ENCODE measurements at regions not wholly inside any gene's neighbourhood (a gene's known extent, or its start where the extent isn't known, plus 50 kb on each side); places are given as distances from the start of the nearest gene placed in this dataset.

DNA sequence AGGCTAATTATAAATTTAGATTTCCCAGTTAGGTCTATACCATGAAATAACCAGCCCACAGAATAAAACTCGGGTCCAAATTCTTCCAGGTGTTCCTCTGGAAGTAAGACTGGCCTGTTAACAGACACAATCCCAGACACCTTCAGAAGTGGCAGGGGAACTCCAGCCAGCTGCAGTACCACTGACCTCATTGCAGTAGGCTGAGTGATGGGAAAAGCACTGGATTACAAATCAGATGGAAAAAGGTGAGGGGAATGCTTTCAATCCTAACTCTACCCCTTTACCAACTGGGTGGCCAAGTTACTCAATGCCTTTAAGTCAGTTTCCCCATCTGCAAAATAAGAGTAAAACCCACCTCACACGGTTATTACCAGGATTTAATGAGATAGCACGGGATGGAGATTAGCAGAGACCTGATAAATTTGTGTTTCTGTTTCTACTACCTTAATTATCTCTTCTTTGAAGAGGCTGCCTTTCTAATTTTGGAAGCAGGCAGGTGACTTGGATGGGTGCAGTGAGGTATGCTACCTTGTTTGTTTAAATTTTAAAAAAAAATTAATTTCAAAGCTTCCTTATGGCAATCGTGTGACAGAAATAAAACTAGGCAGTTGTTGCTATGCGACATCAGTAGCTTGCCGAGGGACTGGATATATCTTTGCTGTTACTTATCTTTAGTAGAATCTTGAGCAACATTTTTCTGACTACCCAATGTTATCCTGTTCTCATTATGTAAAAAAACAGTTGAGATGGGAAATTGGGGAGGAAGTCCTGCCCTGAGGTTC lies 167.3 kb upstream of the GRIN2B start:
- no peak for DNase-seq

DNA sequence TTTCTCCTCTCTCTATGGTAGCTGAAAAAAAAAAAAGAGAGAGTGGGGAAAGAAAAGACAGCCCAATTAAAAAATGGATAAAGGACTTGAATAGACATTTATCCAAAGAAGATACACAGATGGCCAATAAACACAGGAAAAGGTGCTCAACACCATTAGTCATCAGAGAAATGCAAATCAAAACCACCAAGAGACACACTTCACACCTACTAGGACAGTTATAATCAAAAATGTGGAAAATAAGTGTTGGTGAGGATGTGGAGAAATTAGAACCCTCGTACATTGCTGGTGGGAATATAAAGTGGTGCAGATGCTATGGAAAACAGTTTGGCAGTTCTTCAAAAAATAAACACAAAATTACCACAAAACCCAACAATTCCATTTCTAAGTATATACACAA lies 172.4 kb upstream of the GRIN2B start:
- DNase-seq: no peak

DNA sequence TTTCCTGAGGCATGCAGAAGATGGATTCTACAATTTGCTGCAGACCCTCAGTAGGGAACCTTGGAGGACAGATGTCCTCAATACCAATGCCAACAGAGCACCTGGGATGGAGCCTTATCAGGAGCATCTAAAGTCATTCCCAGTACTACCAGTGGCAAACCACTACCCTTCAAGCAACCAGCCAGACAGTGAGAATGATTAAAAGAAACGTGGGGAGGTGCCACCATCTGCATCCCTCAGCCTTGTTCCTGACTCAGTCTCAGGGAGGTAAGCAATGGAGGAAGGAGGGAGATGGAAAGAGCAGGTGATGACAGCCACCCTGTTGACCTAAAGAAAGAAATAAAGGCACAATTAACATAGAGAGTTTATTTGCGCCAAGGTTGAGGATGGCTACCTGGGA lies 175.2 kb upstream of the GRIN2B start:
- no peak for DNase-seq

DNA sequence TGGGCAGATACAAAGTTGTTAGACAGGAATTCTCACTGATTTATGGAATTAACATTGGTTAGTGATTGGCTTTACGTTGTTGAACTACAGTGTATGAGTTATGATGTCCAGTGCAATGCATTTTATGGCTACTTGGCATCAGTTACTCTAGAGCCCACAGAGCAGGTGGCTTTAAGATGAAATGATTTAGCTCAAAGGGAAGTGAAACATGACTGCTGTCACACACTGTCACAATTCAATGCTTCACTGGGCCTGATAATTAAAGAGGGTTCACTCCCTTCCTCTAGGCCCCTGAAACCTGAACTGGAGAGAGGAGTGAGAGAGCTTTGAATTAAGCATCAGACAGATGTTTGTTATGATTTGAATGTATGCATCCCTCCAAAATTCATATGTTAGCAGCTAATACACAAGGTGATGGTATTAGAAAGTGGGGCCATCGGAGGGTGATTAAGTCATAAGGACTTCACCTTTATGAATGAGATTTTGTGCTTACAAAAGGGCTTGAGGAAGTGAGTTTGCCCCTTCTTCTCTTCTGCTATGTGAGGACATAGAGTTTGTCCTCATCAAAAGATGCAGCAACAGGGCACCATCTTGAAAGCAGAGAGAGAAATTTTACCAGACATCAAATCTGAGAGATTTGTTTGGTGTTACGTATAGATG lies 175.8 kb upstream of the GRIN2B start:
- DNase-seq: no peak

DNA sequence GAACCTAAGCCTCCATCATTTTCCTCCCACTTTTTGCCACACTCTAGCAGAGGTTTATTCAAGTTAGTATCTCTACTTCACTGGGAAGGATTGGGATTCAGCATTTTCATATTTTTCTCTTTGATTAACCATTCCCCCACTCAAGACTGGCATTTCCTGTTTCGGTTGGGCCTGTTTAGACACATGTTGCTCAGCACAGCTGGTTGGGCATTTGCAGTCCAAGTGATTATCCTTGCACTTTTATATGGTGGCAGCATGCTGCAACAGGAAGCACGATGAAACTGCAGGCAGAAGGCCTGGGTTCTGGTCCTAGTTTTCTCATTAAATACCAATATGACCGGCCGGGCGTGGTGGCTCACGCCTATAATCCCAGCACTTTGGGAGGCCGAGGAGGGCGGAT lies 182.9 kb upstream of the GRIN2B start:
- no peak for DNase-seq

DNA sequence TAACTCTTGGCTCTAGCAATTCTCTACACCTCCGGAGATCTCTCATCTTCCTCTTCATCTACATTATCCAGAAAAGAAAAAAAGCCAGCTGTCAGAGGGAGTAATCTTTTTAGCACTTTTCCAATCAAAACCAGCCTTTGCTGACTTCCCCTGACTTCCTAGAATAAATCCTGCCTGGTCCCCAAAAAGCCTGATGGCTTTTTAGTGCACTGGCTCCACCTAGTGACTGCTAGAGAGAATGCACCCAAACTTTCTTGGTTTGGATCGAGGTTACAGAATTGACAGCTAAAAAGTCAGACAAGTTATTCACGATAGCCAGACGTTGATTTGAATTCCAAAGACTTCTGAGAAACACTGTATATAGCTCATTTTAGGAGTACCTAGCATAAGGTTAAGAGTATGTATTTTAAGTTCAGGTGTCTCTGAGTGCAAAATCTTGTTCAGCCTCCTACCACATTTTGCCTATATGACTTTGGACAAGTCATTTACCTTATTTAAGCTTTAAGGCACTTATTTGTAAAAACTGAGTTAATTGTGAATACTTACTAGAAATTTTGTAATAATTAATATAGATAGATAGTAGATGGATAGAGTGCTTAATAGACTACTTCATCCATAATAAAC lies 185.7 kb upstream of the GRIN2B start:
- peak; percentile 45 to 72 (median 60) for DNase-seq

DNA sequence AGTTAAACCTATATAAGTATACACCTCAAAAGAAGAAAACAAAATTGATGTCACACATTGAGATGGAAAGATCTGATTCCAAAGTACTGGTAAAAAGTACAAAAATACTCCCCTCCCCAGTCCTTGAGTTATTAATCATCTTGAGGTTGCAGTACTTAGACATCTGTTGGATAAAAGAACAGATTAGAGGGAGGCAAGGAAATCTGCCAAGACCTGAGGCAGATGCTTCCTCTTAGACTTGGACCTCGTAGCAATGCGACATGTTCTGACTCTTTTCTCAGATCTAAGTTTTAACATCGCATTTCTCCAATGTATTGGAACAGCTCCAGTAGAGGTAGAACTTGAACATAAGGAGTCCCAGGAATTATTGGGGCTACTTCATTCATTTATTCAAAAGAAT lies 187.9 kb upstream of the GRIN2B start:
- DNase-seq: no peak

DNA sequence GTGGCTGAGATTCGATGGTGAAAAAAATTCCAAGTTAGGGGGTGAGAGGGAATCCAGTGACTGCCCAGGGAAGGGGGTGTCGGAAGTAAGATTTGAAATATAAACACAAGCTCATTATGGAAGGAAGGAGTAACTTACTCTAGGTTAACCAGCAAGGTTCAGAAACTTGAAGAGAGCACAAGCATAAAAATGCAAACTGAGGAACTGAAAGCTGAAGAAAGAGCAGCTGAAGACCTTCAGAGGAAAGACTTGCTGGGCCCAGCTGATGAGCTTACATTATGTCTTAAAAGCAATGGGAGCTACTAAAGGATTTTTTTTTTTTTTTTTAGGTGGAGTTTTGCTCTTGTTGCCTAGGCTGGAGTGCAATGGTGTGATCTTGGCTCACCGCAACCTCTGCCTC lies 189.7 kb upstream of the GRIN2B start:
- no peak for DNase-seq

DNA sequence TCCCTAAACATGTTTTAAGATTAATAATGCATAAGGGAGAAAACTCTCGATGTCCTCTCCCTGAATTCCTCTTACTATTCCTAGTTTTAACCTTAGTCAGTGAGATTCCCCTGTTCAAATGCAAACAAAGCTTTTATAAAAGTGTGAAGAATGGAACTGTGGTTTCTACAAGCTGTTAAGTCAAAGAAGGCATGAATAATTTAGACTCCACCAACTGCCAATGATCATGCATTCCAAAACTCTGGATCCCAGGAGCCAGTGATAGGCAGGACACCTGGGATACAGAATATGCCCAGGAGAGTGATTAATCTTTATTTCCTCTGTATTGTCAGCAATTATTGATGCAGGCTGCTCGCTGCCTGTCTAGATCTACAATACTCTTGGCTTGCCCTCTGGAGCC lies 190.3 kb upstream of the ATF7IP start:
- no peak for DNase-seq

DNA sequence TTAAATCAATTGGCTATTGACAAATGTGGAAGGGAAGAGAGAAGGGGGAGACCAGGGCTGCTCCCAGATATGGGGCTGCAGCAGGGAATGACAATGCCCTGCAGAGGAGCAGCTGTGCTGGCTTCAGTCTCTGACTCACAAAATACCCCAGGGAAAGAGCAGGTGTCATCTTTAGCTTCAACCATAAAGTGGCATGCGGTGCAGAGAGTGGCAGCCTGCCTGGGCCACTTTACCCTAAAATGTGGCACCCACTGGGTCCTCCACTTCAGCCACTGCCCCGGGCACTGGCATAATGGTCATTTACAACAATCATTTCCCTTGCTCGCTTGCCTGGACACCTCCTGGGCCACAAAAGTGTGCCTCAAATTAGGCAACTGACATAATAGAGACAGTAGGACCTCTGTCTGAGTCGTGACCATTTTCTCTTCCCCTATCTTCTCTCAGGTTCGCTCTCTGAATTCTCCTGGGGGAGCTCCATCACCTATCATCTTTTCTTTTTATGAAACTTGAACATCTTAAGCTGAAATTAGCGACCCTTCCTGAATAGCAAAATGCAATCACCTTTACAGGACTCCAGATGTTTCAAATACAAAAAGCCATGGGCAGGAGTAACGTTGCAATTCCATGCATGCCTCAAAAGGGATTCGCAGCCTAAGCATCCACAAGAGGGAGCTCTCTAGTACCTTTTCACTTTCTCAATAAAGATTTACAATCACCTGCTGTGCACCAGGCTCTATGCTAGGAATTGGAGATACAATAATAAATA lies 179.9 kb upstream of the ATF7IP start:
- peak; percentile 32 to 65 (median 46) for DNase-seq

DNA sequence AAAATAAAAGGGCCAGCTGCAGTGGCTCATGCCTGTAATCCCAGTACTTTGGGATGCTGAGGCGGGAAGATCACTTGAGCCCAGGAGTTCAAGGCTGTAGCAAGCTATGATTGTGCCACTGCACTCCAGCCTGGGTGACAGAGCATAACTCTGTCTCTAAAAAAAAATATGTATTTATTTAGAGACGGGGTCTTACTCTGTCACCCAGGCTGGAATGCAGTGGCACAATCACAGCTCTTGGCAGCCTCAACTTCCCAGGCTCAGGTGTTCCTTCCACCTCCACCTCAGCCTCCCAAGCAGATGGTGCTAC lies 179.3 kb upstream of the ATF7IP start:
- DNase-seq: no peak

DNA sequence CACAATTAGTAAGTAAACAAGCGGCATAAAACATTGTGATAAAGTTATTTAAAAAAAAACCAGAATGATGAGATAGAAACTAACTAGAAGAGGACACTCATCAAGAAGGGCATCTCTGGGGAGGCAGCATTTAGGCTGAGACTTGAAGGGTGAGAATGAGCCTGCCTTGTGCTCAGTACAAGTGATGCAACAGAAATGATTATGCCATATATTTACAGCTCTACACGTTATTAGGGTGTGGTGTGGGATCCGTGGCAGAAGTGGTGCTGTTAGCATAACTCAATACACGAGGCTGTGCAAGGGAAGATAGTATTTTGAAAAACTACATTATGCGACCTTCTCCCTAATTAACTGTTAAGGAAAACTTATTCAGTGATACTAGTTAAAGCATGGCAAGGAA lies 178.5 kb upstream of the ATF7IP start:
- no peak for DNase-seq

DNA sequence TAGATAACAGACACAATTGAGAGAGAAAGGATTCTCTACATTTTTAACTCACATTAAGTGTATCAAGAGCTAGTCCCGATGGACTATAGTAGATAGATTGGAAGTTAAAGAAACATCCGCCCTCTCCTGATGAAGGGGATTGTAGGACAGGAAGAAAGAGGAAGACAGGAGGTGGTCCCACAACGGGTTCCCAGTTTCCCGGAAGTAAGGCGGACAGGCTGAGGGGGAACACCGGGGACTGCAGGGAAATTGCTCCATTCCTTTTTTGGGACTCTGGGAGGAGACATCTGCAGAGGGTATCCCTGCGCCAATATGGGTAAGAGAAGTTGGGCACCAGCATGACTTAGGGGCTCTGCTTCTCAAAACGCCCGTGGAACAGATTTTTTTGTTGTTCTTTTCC lies 177.5 kb upstream of the ATF7IP start:
- no peak for DNase-seq

DNA sequence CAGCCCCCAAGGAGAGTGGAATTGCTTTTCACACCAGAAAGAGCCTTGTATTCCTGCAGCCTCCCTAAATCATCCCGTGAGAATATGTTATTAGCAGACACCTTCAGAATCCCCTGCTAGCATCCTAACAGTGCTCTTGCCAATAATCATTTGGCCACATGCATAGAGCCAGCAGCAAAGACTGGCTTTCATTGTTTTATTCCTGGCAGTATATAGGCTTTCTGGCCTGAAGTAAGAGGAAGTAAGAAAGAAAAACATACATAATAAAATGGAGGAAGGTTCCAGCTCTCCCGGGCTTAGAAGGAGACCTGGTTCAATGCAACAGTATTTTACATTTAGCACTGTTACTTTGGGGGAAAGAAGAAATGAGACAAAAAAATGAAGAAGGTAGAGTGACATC lies 176.7 kb upstream of the ATF7IP start:
- peak in 1 of 3 donors; percentile 36 for DNase-seq

DNA sequence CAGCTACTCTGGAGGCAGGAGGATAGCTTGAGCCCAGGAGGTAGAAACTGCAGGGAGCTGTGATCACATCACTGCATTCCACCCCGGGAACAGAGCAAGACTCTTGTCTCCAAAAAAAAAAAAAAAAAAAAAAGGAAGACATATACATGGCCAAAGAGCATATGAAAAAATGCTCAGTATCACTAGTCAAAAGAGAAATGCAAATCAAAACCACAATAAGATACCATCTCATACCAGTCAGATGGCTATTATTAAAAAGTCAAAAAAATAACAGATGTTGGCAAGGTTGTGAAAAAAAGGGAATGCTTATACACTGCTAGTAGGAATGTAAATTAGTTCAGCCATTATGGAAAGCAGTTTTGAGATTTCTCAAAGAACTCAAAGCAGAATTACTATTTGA lies 174.8 kb upstream of the ATF7IP start:
- DNase-seq: no peak

DNA sequence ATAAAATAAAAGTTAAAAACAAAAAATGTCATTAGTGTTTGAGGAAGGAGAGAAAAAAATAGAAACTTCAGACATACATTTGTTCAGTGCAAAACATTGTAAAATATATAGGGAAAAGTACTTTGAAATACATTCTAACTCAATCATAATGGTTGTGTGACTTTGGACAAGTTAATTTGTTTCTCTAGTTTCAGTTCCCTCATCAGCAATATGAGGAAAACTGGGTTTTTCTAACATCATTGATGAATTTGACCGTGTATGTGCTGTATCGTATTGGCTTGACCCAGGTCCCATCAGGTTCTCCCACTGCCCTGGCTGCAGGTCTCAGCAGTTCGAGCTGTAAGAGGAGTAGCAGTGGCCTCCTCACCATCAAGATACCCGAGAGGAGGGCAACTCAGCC lies 173.9 kb upstream of the ATF7IP start:
- DNase-seq: no peak

DNA sequence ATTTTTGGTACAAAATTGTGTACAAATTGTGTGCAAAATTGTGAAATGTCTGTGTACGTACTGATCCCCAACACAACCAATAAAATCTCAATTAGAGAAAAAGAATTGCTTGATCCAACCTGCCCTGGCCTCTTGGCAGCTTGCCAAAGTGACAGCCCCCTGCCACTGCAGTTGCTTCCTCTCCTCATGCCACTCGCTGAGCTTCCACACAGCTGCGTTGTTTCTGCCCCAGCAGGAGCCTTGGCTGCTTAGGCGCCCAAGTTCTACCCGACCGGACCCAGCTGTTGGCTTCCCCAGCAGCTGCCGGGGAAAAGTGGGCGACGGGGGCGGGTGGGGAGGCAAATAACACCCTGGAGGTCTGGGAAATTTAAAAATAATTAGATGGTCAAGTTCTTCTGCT lies 171.8 kb upstream of the ATF7IP start:
- DNase-seq: peak in 2 of 3 donors; percentile 38 to 63

DNA sequence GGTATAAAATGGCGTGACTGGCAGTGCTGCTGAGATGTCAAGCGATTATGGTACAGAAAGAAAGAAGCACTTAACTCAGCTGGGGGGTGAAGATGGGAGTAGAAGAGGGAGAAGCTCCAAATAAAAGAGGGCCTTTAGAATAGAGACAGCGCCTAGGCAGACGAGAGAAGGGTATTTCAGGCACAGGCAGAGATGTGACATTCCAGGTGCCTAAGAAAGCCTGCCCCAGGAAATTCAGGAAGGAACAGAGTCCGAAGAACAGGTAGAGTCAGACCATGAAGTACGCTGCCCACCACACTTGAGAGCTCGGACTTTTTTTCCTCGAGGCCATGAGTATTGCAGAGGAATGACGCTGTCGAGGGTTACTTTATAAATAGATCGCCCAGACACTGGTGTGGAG lies 170.9 kb upstream of the ATF7IP start:
- DNase-seq: no peak

DNA sequence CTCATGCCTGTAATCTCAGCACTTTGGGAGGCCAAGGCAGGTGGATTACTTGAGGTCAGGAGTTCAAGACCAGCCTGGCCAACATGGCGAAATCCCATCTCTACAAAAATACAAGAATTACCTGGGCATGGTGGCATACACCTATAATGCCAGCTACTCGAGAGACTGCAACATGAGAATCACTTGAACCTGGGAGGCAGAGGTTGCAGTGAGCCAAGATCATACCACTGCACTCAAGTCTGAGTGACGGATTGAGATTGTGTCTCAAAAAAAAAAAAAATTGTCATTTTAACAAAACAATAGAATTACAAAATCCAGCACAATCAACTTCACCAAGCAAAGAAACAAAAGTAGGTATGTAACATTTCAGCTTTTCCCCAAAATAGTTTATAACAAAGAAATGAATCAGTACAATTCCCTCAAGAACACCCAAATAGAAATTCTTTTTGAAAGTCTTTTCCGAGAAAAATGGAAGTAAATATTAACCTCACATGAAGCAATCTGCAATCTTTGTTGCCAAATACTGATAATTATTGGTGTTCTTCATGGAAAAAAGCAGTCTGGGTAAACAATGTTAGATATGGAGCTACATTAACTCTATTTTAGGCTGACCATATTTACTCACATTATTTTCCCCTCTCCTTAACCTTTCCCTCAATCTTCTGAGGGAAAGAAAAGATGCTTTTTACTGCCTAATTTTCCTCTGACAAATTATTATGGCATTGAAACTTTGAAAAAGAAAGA lies 165.9 kb upstream of the ATF7IP start:
- no peak for DNase-seq

DNA sequence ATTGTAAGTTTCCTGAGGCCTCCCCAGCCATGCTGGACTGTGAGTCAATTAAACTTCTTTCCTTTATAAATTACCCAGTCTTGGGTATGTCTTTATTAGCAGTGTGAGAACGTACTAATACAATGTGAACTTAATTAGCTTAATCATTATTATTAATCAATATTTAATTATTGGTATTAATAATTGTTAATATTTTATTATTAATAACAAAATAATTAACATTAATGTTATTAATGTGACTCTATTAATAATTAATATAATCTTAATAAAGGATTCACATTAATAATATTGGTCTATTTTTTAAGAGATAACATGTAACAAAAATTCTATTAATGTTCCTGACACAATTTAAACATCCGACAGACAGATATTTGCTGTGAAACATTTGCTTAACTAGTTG lies 164.9 kb upstream of the ATF7IP start:
- no peak for DNase-seq

DNA sequence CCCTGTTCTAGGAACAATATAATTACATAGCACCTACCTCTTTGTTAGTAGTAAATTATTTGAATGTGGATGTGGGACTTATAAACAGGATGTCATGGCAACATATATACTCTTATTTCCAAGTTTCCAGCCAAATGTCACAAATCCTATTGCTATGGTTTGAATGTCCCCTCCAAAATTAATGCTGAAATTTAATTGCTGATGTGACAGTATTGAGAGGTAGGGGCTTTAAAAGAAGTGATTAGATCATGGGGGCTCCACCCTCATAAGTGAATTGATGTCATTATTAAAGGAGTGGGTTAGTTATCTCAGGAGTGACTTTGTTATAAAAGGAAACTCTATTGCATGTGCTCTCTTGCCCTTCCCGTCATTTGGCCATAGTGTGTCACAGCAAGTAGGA lies 164.2 kb upstream of the ATF7IP start:
- no peak for DNase-seq

All from muscle of back (tissue), 3 donors.